KBM-7 (cell line): ENCODE measurements at regions not wholly inside any gene's neighbourhood (a gene's known extent, or its start where the extent isn't known, plus 50 kb on each side); places are given as distances from the start of the nearest gene placed in this dataset.

Experiments used
- DNase-seq: peaks from one replicate; pipeline ENCODE4 v3.0.0-alpha.2; 2015
- in situ Hi-C: fragments of 300-500 bp; cut with MboI; formaldehyde crosslinking; loops from 2 replicates; pipeline ENCODE4 v1.14.3; 2020; ENCODE audit warnings: low sequenced_read_pairs, low pct_unique_long_range_greater_than_20kb, mixed read lengths

DNA sequence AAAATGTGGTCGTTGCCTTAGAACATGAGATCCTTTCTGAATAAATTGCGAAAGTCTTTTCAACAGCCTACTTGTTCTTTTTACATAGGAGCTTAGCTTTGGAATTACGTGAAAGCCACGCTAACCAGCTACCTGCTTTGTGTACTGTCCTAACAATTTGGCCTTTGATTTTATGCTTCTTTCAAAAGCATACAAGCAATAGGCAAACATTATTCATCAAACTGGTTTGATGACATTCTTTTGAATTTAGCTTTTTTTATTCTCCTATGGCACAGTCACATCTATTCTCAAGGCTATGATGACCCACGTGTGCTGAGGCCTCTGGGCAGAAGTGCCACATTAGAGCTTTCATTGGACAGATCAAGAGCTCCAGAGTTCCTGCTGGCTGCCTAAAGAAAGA is 178.0 kb upstream of the DPT start:
- in situ Hi-C loops, result no loop called here
- no peak for DNase-seq

DNA sequence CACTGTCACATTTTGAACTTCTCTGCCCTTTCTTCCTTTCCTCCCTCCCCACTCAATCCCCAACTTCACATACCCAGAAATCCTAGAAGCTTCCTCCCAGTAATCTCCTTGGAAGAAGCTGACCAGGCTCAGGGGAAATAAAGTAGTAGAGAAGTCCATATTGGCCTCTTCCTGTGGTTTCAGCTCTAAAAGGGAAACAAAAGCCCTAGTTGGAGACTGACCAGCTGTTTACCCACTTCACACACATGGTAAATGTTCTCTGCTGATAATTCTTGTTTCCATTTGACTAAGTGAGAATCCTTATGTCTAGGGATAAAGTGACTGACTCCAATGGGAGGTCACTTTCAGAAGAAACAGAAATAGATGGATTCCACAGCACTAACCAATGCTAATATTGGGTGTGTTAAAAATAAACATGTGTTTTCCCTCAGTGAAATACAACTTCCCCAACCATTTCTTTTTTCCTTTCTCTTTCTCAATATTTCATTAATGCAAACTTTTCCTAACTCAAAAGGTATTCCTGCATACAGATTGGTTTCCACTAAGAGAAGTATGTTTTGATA is 178.9 kb upstream of the DPT start:
- DNase-seq, result no peak
- in situ Hi-C loops, result no loop called here

DNA sequence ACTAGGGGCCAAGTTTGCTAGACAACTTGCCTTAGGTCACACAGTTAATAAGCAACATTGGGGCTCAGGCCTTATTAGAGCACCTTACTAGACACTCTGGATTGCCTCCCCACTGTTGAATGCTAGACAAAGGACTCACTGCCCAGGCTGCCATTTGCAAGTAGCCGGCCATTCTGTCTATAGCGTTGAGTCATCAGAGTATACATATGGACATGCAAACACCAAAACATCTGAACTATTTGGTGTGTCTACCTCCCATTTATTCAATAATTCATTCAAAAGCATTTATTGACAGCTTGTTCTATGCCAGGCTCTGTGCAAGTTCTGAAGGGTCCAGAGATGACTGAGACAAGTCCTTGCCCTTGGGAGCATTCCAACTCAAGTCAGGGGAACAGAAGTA is 181.4 kb upstream of the DPT start:
- no peak for DNase-seq
- in situ Hi-C loops, result no loop called here

DNA sequence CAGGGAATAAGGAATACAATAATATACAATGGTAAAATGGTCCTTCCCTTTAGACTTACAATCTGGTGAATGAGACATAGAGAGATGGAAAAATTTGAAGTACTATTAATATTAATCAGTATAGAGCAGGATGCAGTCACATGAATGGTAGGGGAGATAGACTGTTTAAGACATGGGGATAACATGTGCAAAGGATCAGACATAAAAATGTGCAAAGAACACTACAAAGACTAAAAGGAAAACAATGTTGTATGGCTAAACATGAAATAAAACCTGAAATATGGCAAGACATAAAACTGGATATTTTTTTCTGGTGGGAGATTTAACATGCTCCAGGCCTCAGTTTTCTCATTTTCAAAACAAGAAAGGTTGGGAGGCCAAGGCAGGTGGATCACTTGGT is 182.4 kb upstream of the DPT start:
- no peak for DNase-seq
- in situ Hi-C loops, result no loop called here

DNA sequence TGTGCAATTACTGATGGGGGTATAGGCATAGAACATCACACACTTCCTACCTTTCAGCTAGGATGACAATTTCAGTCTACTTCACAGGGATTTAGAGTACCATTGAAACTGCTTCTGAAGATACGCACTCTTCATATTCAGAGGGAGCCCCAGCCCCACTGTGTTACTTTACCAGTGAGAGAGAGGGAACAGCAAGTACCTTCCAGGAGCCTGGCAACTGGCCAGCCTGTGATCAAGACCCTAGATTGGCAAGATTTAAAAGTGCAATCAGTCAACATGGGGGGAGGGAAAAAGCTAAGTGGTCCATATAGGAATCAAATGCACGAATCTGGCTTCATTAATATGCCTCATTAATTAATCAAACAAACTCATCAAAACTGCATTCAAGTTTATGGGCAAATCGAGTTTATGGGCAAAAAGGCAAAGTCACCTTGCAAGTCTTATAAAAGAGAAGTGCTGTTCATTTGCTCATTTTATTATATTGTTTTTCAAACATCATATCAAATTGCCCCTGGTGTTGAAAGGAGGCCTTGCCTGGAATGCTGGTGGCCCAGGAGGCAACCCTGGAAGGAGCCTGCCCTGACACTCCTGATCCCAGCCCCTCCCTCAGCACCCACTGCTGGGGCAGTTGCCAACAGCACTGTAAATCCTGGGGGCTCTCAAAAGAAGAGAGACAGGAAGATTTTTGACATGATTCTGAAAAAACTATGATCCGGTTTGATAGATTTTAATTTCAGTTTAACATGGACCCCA is 184.9 kb upstream of the DPT start:
- in situ Hi-C loops, result no loop called here
- DNase-seq, result no peak

DNA sequence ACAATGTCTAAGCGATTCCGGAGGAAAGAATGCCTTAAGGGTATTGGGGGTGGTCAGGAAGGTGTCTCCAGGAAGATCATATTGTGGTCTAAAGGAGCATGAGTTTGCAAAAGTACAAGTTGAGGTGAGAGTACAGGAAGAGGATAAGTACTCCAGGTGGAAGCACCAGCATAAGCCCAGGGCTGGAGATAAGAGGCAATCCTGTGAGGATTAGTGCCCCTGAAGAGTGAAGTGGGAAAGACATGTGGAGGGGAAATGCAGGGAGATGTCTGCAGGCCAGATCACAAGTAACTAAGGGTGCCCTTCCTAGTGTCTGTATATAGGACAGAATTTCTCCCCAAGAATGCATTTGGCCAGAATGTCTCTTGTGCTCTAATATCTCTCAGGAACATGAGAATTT is 188.3 kb upstream of the DPT start:
- in situ Hi-C loops, result no loop called here
- DNase-seq, result no peak

DNA sequence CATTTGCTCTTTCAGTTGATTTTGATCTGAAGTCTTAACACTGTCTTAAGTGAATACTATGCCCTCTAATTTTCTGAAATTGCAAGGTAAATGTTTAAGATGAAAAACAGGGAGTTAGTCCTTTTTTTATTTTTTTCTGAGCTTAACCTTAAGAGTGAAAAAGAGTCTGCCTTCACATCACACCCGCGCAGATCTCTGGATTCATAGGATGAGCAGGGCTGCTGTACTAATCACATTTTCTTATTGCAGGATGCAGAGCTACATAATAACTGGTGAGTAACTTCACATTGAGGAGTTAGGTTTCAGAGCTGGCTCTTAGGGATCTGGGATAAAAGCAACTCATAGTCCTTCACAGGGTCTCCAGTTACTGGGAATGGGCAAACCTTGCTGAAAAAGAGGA is 188.7 kb upstream of the ATP1B1 start:
- DNase-seq, result no peak
- in situ Hi-C loops, result no loop called here

DNA sequence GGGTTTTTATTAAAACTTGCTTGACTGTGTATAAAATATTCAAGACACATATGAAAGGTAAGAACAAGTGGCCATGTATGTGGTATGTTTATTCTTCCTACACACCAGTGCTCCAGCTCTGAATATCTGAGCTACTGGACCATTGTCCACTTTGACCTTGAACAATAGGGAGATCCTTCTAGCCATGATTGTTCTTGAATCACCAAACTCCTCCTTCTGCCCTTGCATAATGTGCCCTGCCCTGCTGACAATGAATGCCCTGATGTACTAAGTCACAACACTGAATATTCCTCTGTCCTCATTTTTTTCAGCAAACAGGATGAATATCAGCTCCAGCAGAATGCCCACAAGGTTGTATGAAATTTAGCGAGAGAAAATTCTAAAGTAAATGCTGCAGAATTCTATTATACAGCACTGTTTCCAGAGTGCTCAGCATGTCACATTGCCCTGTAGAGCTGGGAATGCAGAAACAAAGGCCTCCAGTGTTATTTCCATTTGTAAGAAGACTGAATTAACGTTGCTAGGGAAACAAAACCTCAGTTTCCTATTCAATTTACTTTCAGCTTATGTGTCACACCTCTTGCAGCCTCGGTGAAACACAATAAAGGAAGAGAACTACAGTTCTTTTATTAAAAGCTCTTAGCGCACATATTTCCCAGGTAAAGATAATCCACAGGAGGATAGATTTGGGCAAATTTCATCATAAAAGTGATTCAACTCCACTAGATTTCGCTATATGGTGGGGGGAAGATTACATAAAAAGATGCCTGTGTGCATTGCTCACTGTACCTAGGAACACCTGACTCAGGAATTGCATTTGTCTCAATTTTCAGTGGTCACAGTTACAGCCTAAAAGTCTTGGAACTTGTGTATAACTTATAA is 187.4 kb upstream of the ATP1B1 start:
- in situ Hi-C loops, result no loop called here
- no peak for DNase-seq

DNA sequence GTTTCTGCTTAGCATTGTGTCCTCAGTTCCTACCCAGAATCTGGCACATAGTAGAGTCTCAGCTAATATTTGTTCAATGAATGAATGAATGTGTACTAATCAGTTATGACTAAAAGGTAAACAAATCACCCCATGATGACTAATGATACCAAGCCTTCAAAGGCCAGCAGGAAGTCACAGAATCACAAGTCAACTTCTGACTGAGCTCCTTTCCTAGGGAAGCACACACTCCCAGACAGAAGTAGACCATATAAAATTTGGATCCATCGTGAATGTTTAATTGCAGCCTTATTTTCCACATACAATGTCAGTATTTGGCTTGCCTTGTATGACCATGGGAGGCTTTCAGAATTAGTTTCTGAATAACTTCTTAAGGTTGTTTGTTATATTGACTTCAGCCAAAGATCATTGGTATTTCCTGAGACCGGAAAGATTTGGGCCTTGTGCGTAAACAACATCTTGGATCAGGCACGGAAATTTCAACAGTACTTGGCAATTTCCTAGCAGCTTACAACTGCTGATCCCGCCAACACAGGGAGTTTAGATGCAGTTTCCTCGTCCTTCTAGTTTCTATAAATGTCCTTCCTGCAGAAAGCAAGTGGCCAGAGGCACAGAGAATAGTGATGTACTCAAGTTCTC is 185.9 kb upstream of the ATP1B1 start:
- DNase-seq, result no peak
- in situ Hi-C loops, result no loop called here

DNA sequence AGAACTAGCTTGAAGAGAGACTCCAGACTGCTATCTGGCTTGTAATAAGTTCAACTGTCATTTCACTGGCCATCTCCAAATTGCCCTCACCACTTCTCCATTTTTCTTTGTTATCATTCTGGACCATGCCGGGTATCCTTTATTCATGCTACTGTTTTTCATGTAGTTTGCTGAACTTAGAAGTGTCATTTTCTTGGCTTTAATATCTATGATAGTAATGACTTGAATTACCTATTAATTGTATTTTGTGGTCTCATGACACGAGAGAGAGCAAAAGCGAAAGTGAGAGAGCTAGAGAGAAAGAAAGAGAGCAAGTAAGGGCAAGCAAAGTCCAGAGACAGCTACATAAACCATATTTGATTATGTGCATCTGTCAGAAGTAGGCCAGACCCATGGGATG is 184.9 kb upstream of the ATP1B1 start:
- DNase-seq, result peak; percentile 24
- in situ Hi-C loops, result no loop called here

DNA sequence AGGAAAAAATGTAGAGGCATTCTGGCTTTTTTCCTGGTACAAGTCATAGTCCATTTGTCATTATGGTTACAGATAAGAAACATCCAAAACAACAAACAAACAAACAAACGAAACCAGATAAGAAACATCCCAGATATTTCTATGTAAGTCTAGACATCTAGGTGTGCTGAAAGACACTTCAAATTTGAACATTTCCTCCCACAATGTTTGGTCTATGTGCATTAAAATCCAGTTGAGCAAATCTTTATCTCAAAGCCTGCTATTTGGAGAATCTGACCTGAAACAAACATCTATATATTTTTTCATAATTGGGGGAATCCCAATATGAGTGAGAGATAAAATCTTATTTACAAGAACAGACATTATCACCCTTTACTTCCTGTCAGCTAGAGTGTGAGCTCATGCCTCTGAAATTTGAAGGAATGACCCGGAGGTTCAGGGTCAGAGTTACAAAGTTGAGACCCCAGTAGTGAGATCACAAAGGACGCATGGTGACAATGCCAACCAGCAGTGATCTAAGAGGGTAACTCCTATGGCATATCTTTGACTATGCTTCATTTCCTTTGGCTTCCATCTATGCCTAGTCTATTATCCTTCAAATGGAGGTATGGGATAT is 182.9 kb upstream of the ATP1B1 start:
- no peak for DNase-seq
- in situ Hi-C loops, result no loop called here

DNA sequence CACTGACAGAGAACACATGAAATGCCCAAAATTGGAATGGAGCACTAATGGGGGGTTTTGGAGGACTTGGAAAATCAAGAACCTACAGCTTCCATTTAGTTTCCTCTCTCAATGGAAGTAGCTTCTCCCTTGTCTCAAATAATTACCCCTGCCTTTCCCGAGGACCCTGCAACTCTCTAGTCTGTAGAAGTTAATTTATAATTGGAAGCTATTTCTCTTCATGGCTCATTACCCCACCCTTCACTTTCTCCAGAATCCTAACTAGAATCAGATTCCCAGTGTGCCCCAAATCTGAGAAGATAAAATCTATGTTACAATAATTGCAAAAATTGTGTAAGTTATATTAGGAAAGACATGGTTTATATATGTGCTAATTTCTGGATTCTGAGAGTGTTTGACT is 181.5 kb upstream of the ATP1B1 start:
- no peak for DNase-seq
- in situ Hi-C loops, result no loop called here

DNA sequence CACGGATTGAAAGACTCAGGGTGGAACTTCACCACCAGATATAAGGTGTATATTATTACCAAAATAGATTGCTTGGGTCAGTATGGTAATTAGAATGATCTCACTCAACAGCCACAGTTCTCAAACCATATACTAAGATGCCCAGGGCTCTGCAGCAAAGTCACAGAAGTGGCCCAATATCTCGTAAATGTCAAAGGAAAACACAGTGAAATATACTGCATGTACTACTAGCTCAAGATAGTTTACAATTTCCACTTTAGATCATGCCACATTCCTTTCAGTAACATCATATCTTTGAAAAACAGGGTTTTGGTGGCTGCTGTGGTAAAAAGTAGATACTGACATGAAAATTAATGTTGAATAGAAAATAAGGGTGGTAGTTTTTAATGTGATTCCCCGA is 180.3 kb upstream of the ATP1B1 start:
- DNase-seq, result no peak
- in situ Hi-C loops, result no loop called here

DNA sequence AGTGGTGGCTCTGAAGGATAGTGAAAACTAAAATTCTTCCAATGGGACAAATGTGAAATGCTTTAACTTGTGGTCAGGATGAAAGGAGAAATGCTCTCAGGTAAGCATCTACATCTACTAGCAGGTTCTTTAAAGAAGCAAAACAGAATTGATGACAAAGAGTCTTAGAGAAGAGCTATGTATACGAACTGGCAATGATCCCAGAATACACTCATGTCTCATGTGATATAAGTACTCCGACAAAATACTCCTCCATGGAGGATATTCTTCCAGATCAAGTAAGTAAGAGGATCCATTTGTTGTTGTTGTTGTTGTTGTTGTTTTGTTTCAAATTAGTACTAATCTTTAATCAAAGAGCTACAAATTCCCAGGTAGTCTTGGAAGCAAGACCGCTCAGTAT is 174.0 kb upstream of the ATP1B1 start:
- DNase-seq, result no peak
- in situ Hi-C loops, result no loop called here

DNA sequence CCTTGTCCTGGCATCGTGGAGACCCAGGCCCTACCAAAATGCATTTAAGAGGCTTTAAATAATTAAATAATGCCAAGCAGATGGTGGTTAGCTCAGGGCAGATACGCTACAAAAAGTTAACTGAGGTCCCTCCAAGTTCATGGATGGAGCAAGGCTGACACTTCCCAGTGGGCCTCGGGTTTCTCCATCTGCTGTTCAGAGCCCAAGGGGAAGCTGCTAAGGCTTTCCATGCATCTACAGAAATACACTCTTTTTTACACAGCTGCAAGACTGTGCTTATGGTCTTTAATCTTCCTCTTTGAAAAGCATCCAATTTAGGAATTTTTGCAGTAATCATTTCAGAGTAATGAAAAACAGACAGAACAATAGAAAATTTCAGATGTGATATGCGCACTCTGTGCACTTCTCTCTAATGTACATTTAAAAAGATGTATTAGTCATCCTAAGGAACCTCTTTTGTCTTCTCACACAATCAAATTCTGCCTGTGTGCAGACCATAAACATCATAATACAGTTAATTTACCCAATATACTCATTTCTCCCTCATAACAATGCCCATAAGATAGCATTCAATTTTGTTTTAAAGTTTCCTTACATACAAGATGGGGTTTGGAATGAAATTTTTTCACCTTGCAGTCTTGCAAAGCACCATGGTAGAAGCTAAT is 173.2 kb upstream of the ATP1B1 start:
- no peak for DNase-seq
- in situ Hi-C loops, result no loop called here

DNA sequence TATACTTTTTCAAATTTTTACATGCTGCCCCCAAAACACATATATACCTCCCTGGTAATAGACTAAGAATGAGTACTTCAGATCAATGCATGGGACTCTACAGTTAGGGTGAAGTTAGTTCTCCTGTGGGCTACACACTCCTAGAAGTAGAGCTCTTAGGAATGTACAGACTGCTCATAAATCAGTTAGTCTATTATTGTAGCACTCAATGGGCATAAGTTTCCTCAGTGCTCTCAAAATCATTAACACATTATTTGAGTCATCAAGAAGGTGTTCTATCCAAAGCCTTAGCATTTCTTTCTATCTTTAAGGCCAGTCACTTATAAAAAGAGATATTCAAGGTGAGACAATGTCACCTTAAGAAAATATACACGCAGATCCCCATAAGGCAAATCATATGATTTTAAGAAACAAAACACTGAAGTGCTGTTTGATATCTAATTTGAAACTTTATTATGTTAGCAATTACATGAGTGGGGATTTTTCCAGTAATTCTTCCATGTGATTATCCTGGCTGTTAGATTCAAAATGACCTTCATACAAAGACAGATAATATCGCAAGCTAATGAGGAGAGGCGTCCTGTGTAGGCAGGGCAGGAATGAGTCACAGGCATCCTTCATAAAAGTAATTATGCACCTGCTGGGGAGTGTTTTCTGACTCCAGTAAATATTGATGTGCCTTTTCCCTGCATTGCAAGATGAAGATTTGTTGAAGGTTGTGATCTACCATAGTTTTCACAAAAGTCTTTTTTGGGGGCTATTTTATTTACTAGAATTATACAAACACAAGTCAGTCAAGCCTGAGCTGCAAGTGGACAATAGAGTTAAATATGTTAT is 167.2 kb upstream of the ATP1B1 start:
- in situ Hi-C loops, result no loop called here
- DNase-seq, result no peak

DNA sequence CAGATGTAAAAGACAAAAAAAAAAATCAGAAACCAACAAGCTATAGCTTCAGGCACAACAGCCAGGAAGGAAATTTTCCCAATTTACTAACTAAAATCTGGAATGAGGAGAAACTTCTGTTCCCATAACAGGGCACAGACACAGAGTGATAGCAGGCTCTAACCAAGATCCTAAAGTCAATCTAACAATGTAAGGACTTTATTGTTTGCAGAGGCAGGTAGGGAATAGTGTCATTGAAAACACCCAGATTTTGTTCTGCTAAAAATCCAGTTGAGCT is 166.6 kb upstream of the ATP1B1 start:
- no peak for DNase-seq
- in situ Hi-C loops, result no loop called here

DNA sequence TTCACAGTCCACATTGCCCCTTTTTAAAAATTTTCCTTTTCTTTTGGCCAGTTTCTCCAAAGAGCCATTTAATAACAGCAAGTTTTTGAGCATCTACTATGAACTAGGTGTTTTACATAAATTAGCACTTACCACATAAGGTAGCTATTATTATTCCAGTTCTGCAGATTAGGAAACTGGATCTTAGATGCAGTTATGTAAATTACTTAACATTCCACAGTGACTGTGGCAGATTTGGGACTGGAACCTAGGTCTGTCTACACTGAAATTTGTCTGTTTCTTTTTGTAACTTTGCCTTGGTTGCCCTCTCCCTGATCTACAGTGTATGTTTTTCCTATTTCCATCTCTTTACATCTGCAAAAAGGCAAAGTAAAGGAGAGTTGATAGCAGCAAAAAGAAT is 164.8 kb upstream of the ATP1B1 start:
- DNase-seq, result no peak
- in situ Hi-C loops, result no loop called here
